Panc1 (cell line): ENCODE measurements at regions not wholly inside any gene's neighbourhood (a gene's known extent, or its start where the extent isn't known, plus 50 kb on each side); places are given as distances from the start of the nearest gene placed in this dataset.

Source experiments
- ATAC-seq: fragments of 200-7000 bp; cut with Tn5 transposase; 2 replicates; pipeline ENCODE4 v1.9.1; 2020; ENCODE audit warnings: mild to moderate bottlenecking, moderate library complexity
- BruUV-seq: library from RNA; stranded (reverse); fragments of 400-500 nt; replicated peaks from 2 replicates; lab custom pipeline; 2021; lab: Mats Ljungman, UMichigan
- CTCF ChIA-PET: fragments of 300-600 bp; sonication (Branson Sonifier 250); formaldehyde crosslinking; loops from one replicate; lab custom pipeline; 2022; ENCODE audit warnings: antibody characterized with exemption; lab: Charles Lee
- POLR2A ChIA-PET: fragments of 300-600 bp; sonication (Branson Sonifier 250); formaldehyde crosslinking; loops from one replicate; lab custom pipeline; 2022; ENCODE audit warnings: antibody characterized with exemption; lab: Charles Lee
- DNase-seq: peaks from one replicate; pipeline ENCODE4 v3.0.0-alpha.2; 2010; ENCODE audit warnings: low read depth, low spot score
- H3K27ac ChIP-seq: 2 replicates; pipeline ENCODE4 v1.5.1; 2011; ENCODE audit warnings: mild to moderate bottlenecking, low read length, inconsistent platforms
- H3K27me3 ChIP-seq: fragments of 200-500 bp; sonication (Bioruptor generic); 2 replicates; pipeline ENCODE4 v1.6.0; 2014; ENCODE audit warnings: low read length, inconsistent platforms; ENCODE audit not compliant: control insufficient read depth, insufficient read depth
- H3K36me3 ChIP-seq: fragments of 200-500 bp; sonication (Bioruptor generic); 2 replicates; pipeline ENCODE4 v1.5.1; 2014; ENCODE audit warnings: inconsistent platforms, mild to moderate bottlenecking, low read length, moderate library complexity; ENCODE audit not compliant: control insufficient read depth, insufficient read depth
- H3K4me1 ChIP-seq: 2 replicates; pipeline ENCODE4 v1.5.1; 2011; ENCODE audit warnings: inconsistent platforms, mild to moderate bottlenecking, low read length, moderate library complexity; ENCODE audit not compliant: control insufficient read depth, insufficient read depth
- H3K4me3 ChIP-seq, 2 experiments: 2 replicates each; pipeline ENCODE4 v1.5.1; 2011 to 2012; ENCODE audit warnings: low read depth in 2 of 2, low read length in 2 of 2, mild to moderate bottlenecking in 2 of 2, inconsistent platforms in 1 of 2, moderate library complexity in 1 of 2
- H3K9me3 ChIP-seq: fragments of 200-500 bp; sonication (Bioruptor generic); 2 replicates; pipeline ENCODE4 v1.5.1; 2014; ENCODE audit warnings: low read depth, mild to moderate bottlenecking, inconsistent platforms, low read length, moderate library complexity; ENCODE audit not compliant: control insufficient read depth, insufficient read depth
- CTCF ChIP-seq: fragments of 450-650 bp; IDR thresholded peaks from 2 replicates; pipeline ENCODE4 v1.5.1; 2017; ENCODE audit warnings: mild to moderate bottlenecking
- POLR2AphosphoS5 ChIP-seq: IDR thresholded peaks from 2 replicates; pipeline ENCODE4 v1.6.1; 2012; ENCODE audit warnings: mild to moderate bottlenecking, low read depth, low read length, moderate library complexity
- REST ChIP-seq, 2 experiments: IDR thresholded peaks; 2 replicates each; pipeline ENCODE4 v1.6.1; 2011 to 2012; ENCODE audit warnings: low read depth in 2 of 2, control low read depth in 1 of 2, low read length in 1 of 2, mild to moderate bottlenecking in 1 of 2, moderate library complexity in 1 of 2; ENCODE audit not compliant: insufficient read depth in 1 of 2
- SIN3A ChIP-seq: IDR thresholded peaks from 2 replicates; pipeline ENCODE4 v1.6.1; 2012; ENCODE audit warnings: low read depth, mild to moderate bottlenecking, low read length, moderate library complexity, borderline replicate concordance; ENCODE audit not compliant: insufficient read depth
- TCF7L2 ChIP-seq: IDR thresholded peaks from 2 replicates; pipeline ENCODE4 v1.6.1; 2011; ENCODE audit warnings: mild to moderate bottlenecking, low read depth, low read length, inconsistent platforms
- in situ Hi-C: cut with HindIII; loops from 2 replicates; pipeline ENCODE4 v1.10.0; 2016; ENCODE audit warnings: low sequenced_read_pairs, low pct_unique_long_range_greater_than_20kb
- intact Hi-C: fragments of 100-400 bp; cut with micrococcal nuclease; formaldehyde crosslinking; loops from one replicate; pipeline ENCODE4 v1.10.0; 2022; ENCODE audit not compliant: unreplicated experiment

DNA sequence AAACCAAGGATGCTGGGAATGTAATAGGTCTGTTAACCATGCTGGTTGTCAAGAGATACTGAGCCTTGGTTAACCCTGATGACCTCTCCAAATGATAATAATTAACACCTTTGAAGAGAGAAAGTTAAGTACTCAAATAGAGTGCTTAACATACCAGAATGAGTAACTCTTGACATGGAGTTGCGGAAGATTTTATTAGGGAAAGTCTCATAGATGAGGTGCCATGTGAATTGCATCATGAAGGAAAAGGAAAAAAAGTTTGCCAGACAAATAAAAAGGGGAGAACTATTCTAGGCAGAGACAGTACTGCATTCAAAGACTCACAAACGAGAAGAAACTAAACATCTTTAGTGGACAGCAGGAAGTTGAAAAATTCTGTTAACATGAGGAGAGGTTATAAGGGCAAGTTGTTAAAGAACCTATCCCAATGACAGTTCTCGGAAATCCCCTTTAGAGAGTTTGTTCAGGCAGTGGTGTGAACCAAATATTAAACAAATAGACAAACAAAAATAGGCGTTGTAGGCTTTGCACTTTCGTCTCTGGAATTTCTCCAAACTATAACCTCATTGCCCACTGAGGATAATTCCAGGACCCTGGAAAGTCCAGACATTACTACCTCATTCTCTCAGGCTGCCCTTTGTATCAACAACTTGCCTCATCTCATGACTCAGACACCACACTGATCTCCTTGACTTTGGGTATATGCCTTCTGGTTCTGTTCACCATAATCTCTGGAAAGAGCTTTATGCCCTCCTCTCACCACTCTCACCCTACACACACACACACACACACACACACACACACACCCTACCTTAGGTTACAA lies 435.0 kb downstream of the GXYLT1 start:
- H3K4me1 ChIP-seq: 0 out of 2 replicates have a peak, but pooled peaks cover 4% of the 10 kb centered on the region
- DNase-seq (peak; percentile 46), ATAC-seq (peak; percentile 71)
- no peaks in the 10 kb centered on the region for H3K27me3 ChIP-seq
- no peak overlapping the region for H3K27ac ChIP-seq
- no TSS peak for BruUV-seq
- intact Hi-C loops (no loop called here), in situ Hi-C loops (no loop called here)
- no peaks in the 10 kb centered on the region for H3K36me3 ChIP-seq
- ChIA-PET CTCF (no interaction called here), POLR2A (no interaction called here)
- H3K9me3 ChIP-seq: no peaks in the 10 kb centered on the region
- TF ChIP-seq SIN3A: no peak
- no peak for TF ChIP-seq TCF7L2
- TF ChIP-seq CTCF: no peak
- no peak for TF ChIP-seq POLR2AphosphoS5
- no peak for TF ChIP-seq REST (IDR thresholded peaks at IDR 0.05; ENCODE audit: insufficient read depth in 1 of 2, low read depth in 2 of 2, low read length in 1 of 2)
- no peak overlapping the region for H3K4me3 ChIP-seq

GRCh38 chr12:41709012-41709411 lies 435.7 kb downstream of the GXYLT1 start:
- intact Hi-C loops (no loop called here), in situ Hi-C loops (no loop called here)
- Histone ChIP-seq H3K4me1 (0 out of 2 replicates have a peak, but pooled peaks cover 4% of the 10 kb centered on the region), H3K27ac (no peak overlapping the region), H3K9me3 (no peaks in the 10 kb centered on the region), H3K36me3 (no peaks in the 10 kb centered on the region), H3K27me3 (no peaks in the 10 kb centered on the region), H3K4me3 (no peak overlapping the region)
- no TSS peak for BruUV-seq
- POLR2A ChIA-PET: no interaction called here
- TF ChIP-seq POLR2AphosphoS5 (no peak), SIN3A (no peak), CTCF (no peak), REST (IDR thresholded peaks at IDR 0.05; ENCODE audit: insufficient read depth in 1 of 2, low read depth in 2 of 2, low read length in 1 of 2) (no peak), TCF7L2 (no peak)
- CTCF ChIA-PET: no interaction called here
- ATAC-seq (no peak), DNase-seq (no peak)
